NCI-H2171 (cell line): ENCODE measurements at regions not wholly inside any gene's neighbourhood (a gene's known extent, or its start where the extent isn't known, plus 50 kb on each side); places are given as distances from the start of the nearest gene placed in this dataset.
"Not testable (repeated sequence)": the region's sequence is repeated elsewhere in the genome, so short reads cannot be mapped to it uniquely, and the experiment has no call there.

Experiments used
- DNase-seq: peaks from one replicate; lab custom pipeline; 2025; lab: John Stamatoyannopoulos, UW

- DNase-seq: not testable (repeated sequence)
These were observed 914.4 kb upstream of the ADAMTS5 start for GRCh38 chr21:27881331-27881730.

DNA sequence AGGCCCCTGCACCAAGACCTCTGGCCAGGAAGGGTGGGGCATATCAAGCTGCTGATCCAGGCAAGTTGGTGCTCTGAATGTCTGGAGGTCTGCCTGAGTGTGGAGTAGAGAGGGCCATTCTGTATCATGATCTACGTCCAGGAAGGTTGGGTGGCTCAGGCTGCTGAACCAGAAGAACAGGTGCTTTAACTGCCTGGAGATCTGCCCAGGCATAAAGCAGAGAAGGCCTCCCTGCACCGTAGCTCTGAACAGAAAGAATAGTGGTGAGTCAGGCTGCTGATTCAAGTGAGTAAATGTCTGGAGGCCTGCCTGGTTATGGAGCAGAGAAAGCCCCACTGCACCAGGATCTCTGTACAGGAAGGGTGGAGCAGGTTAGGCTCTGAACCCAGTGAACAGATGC is 905.5 kb upstream of the ADAMTS5 start:
- DNase-seq: not testable (repeated sequence)

- DNase-seq: not testable (repeated sequence)
These were observed 903.9 kb upstream of the ADAMTS5 start for GRCh38 chr21:27870755-27871154.

GRCh38 chr21:27860314-27860955 is 893.5 kb upstream of the ADAMTS5 start:
- not testable (repeated sequence) for DNase-seq

GRCh38 chr21:27858053-27858825 is 891.4 kb upstream of the ADAMTS5 start:
- not testable (repeated sequence) for DNase-seq

- DNase-seq: not testable (repeated sequence)
These were observed 890.1 kb upstream of the ADAMTS5 start for GRCh38 chr21:27856988-27857387.

GRCh38 chr21:27841084-27841672 is 874.3 kb upstream of the ADAMTS5 start:
- DNase-seq: no peak

DNA sequence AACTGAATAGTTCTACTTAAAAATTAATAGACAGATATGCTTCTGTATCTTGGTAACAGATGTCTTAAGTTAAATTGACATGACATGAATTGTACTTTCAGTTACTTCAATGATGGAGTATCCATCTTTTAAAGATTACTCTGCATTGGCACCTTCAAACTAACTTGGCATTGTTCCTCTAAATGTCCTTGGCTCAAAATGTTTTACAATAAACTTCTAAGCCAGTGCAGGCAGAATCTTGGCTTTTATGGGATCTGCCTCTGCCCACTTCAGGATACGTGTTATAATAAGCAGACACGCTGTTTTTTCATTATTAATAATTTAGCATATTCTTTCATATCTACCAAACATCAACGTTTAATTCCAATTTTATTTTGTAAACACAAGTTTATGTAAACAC is 873.4 kb upstream of the ADAMTS5 start:
- DNase-seq: no peak

- DNase-seq: no peak
These were observed 872.7 kb upstream of the ADAMTS5 start for GRCh38 chr21:27839512-27840115.

GRCh38 chr21:27838573-27838972 is 871.7 kb upstream of the ADAMTS5 start:
- DNase-seq: no peak

DNA sequence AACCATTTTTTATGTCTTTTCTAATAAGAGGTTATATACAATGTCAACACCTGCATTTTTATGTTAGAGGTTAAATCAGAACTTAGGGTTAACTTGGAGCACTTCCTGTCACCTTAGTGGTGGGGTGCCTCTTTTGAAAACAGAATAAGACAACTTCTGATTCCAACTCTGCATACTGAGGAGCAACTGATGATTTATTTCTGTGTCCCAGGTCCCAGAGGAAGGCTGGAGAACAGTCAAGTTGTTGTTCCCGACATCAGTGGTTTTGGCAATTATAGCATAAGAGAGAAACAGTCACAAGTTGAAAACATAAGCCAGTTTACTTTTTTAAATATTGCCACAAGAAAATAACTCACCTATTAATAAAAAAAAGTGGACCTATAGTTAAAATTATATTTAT is 871.0 kb upstream of the ADAMTS5 start:
- DNase-seq: no peak

- no peak for DNase-seq
These were observed 866.4 kb upstream of the ADAMTS5 start for GRCh38 chr21:27833298-27833697.

- DNase-seq: no peak
These were observed 865.1 kb upstream of the ADAMTS5 start for GRCh38 chr21:27831816-27832569.

- no peak for DNase-seq
These were observed 864.3 kb upstream of the ADAMTS5 start for GRCh38 chr21:27831177-27831576.

- DNase-seq: no peak
These were observed 861.1 kb upstream of the ADAMTS5 start for GRCh38 chr21:27827972-27828371.

DNA sequence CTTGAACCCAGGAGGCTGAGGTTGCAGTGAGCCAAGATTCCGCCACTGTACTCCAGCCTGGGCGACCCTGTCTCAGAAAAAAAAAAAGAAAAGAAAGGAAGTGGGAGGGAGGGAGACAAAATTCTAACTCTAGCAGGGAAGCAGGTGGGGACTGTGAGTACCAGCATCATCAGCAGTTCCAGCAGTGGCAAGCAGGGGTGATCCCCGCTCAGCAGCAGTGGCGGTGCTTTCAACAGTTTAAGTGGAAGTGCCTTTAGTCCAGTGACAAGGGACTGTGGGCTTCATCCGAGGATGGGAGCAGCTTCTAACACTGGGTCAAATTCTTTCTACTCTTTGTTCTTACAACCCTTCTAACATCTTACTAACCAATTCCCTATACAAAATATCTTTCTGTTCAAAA is 858.1 kb upstream of the ADAMTS5 start:
- no peak for DNase-seq

DNA sequence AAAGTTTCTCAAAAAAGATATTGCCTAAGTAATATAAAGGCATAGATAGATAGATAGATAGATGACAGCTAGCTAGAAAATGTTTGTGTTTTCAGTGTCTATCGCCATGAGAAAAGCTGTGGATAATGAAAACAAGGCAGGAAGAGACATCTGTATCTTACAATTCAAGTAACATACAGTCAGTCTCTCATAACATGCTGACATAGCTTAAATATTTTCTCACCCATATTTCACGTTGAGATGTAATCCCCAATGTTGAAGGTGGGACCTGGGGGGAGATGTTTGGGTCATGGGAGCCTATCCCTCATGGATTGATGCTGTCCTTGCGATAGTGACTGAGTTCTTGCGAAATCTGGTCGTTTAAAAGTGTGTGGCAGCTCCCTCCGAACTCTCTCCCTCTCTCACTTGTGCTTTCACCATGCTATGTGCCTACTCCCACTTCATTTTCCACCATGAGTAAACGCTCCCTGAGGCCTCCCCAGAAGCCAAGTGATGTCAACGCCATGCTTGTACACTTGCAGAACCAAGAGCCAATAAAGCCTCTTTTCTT is 856.8 kb upstream of the ADAMTS5 start:
- DNase-seq: no peak

- no peak for DNase-seq
These were observed 853.5 kb upstream of the ADAMTS5 start for GRCh38 chr21:27820342-27820741.

- DNase-seq: no peak
These were observed 852.4 kb upstream of the ADAMTS5 start for GRCh38 chr21:27819299-27819698.

- DNase-seq: no peak
These were observed 852.0 kb upstream of the ADAMTS5 start for GRCh38 chr21:27818847-27819246.

DNA sequence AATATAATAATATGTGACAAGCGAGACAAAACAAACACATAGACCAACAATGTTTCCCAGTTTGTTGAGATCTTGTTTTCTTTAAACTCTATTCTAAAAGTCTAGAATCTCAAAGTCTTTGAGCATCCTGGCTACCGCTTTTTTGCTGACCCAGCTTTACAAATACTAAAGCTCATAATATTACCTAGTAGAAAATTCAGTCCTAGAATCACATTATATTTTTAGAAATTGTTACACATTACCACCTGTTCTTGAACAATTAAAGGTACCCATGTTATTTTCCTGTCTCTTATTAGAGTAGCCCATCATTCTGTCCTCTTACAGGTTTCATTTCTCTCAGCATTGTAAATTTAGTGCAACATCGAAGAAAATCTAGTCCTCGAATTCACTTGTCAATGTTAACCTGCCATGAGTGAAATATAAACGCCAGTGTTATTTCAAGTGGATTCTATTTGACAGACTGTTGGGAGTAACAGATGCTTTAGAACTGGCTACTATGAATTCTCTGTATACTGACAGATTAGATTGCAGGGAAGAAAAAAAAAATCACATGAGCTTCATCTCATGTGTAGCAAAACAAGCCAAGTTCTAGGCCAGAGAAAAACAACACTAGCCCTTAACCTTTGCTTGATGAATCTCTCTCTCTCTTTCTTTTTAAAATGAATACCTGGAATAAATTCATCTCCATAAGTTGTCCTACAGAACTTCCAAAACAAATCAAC is 851.2 kb upstream of the ADAMTS5 start:
- no peak for DNase-seq
